Fibroblast of lung (primary cell): ENCODE measurements at regions not wholly inside any gene's neighbourhood (a gene's known extent, or its start where the extent isn't known, plus 50 kb on each side); places are given as distances from the start of the nearest gene placed in this dataset.

Source experiments
- EZH2 ChIP-seq: IDR thresholded peaks from 2 replicates; pipeline ENCODE4 v1.5.1; 2012; ENCODE audit warnings: low read length, control low read depth, mild to moderate bottlenecking; ENCODE audit errors: missing control alignments
- TF ChIP-seq, protein P1 (sequence below), 2 donors: IDR thresholded peaks in 1 of 2; conservative IDR thresholded peaks in 1 of 2; 1 replicate in 1 of 2; 2 replicates in 1 of 2; pipeline ENCODE4 v1.5.1; 2011 to 2012; ENCODE audit warnings: low read length in 2 of 2, control low read depth in 1 of 2, inconsistent platforms in 1 of 2, low read depth in 1 of 2, mild to moderate bottlenecking in 1 of 2

GRCh38 chr13:110045919-110046318 lies 259.5 kb upstream of the IRS2 start:
- TF ChIP-seq EZH2 = no peak
- TF ChIP-seq, protein P1, sequence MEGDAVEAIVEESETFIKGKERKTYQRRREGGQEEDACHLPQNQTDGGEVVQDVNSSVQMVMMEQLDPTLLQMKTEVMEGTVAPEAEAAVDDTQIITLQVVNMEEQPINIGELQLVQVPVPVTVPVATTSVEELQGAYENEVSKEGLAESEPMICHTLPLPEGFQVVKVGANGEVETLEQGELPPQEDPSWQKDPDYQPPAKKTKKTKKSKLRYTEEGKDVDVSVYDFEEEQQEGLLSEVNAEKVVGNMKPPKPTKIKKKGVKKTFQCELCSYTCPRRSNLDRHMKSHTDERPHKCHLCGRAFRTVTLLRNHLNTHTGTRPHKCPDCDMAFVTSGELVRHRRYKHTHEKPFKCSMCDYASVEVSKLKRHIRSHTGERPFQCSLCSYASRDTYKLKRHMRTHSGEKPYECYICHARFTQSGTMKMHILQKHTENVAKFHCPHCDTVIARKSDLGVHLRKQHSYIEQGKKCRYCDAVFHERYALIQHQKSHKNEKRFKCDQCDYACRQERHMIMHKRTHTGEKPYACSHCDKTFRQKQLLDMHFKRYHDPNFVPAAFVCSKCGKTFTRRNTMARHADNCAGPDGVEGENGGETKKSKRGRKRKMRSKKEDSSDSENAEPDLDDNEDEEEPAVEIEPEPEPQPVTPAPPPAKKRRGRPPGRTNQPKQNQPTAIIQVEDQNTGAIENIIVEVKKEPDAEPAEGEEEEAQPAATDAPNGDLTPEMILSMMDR (conservative IDR thresholded peaks at IDR 0.05 in 1 of 2, IDR thresholded peaks at IDR 0.05 in 1 of 2; ENCODE audit: low read depth in 1 of 2, low read length in 2 of 2) = no peak
